ENCODE measurements at regions not wholly inside any gene's neighbourhood (a gene's known extent, or its start where the extent isn't known, plus 50 kb on each side); places are given as distances from the start of the nearest gene placed in this dataset.

GRCh38 chr2:238669581-238670080 lies 178.3 kb upstream of the TWIST2 start:
- TF ChIP-seq, protein P1, sequence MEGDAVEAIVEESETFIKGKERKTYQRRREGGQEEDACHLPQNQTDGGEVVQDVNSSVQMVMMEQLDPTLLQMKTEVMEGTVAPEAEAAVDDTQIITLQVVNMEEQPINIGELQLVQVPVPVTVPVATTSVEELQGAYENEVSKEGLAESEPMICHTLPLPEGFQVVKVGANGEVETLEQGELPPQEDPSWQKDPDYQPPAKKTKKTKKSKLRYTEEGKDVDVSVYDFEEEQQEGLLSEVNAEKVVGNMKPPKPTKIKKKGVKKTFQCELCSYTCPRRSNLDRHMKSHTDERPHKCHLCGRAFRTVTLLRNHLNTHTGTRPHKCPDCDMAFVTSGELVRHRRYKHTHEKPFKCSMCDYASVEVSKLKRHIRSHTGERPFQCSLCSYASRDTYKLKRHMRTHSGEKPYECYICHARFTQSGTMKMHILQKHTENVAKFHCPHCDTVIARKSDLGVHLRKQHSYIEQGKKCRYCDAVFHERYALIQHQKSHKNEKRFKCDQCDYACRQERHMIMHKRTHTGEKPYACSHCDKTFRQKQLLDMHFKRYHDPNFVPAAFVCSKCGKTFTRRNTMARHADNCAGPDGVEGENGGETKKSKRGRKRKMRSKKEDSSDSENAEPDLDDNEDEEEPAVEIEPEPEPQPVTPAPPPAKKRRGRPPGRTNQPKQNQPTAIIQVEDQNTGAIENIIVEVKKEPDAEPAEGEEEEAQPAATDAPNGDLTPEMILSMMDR (IDR thresholded peaks at IDR 0.05) = no peak
- no peak for TF ChIP-seq EP300 (IDR thresholded peaks at IDR 0.05)

Data from gastroesophageal sphincter (tissue), 3 donors.